ENCODE measurements at regions not wholly inside any gene's neighbourhood (a gene's known extent, or its start where the extent isn't known, plus 50 kb on each side); places are given as distances from the start of the nearest gene placed in this dataset.
"Not testable (repeated sequence)": the region's sequence is repeated elsewhere in the genome, so short reads cannot be mapped to it uniquely, and the experiment has no call there.

DNA sequence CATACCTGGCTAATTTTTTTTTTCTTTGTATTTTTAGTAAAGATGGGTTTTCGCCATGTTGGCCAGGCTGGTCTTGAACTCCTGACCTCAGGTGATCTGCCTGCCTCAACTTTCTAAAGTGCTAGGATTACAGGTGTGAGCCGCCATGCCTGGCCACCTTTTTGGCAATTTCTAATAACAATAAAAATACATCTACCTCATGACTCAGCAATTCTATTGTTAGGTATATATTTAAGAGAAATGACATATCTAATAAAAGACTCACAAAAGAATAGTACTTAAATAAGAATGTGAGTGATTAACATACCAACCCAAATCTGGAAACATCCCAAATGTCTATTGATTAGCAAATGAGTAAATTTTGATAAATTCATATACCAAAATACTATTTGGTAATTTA is 103.6 kb upstream of the PPP1R9A start:
- no peak for DNase-seq (ENCODE audit: extremely low spot score, insufficient read length, low read depth)
- no peak for FAIRE-seq

DNA sequence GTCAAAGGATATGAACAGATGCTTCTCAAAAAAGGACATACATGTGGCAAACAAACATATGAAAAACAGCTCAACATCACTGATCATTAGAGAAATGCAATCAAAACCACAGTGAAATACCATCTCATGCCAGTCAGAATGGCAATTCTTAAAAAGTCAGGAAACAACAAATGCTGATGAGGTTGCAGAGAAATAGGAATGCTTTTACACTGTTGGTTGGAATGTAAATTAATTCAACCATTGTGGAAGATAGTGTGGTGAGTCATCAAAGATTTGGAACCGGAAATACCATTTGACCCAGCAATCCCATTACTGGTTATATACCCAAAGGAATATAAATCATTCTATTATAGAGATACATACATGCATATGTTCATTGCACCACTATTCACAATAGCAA is 98.7 kb upstream of the PPP1R9A start:
- not testable (repeated sequence) for FAIRE-seq

DNA sequence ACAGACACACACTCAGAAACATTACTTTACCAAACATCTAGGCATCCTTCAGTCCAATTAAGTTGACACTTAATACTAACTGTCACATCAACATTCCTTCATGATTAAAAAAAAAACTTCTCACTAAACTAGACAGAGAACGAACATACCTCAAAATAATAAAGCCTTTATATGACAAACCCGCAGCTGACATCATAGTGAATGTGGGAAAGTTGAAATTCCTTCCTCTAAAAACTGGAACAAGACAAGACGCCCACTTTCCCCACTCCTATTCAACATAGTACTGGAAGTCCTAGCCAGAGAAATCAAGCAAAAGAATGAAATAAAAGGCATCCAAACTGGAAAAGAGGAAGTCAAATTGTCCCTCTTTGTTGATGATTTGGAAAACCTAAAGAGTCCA is 96.9 kb upstream of the PPP1R9A start:
- DNase-seq (ENCODE audit: extremely low spot score, insufficient read length, low read depth), result no peak
- FAIRE-seq, result no peak

More for the DNA sequence above, 98.7 kb upstream of the PPP1R9A start:
- DNase-seq (ENCODE audit: extremely low spot score, insufficient read length, low read depth), result not testable (repeated sequence)

DNA sequence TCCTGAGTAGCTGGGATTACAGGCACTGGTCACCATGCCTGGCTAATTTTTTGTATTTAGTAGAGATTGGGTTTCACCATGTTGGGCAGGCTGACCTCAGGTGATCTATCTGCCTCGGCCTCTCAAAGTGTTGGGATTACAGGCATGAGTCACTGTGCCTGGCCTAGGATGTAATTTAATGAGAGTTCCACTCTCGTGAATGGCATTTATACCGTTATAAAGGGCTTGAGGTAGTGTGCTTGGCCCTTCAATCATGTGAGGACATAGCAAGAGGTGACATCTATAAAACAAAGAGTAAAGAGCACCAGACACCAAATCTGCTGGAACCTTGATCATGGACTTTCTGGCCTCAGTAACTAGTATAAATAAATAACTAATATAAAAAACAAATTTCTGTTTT is 93.5 kb upstream of the PPP1R9A start:
- no peak for FAIRE-seq

DNA sequence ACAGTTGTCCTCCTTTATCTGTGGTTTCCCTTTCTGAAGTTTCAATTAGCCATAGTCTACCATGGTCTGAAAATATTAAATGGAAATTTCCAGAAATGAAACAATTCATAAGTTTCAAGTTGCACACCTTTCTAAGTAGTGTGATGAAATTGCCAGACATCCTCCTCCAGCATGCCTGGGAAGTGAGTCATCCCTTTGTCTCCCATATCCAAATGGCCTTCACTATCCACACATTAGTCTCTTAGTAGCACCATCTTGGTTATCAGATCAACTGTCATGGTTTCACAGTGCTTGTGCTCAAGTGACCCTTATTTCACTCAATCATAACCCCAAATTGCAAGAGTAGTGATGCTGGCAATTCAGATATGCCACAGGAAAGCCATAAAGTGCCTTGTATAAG is 83.4 kb upstream of the PPP1R9A start:
- FAIRE-seq (no peak), DNase-seq (ENCODE audit: extremely low spot score, insufficient read length, low read depth) (no peak)

More for the DNA sequence above, 93.5 kb upstream of the PPP1R9A start:
- no peak for DNase-seq (ENCODE audit: extremely low spot score, insufficient read length, low read depth)

DNA sequence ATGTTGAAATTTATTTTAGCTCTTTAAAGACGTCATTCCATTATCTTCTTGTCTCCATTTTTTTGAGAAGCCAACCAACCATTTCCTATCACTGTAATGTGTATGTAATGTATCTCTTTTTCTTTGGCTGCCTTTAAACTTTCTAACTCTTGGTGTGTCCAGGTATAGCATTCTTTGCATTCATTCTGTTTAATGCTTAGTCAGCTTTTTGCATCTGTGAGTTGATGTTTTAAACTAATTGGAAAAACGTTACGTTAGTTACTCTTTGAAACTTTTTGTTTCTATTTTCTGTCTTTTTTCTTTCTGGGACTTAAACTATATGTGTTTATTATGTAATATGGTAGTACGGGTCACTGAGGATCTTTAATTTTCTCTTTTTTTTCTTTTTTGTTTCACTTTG is 77.4 kb upstream of the PPP1R9A start:
- no peak for FAIRE-seq
- no peak for DNase-seq (ENCODE audit: extremely low spot score, insufficient read length, low read depth)

DNA sequence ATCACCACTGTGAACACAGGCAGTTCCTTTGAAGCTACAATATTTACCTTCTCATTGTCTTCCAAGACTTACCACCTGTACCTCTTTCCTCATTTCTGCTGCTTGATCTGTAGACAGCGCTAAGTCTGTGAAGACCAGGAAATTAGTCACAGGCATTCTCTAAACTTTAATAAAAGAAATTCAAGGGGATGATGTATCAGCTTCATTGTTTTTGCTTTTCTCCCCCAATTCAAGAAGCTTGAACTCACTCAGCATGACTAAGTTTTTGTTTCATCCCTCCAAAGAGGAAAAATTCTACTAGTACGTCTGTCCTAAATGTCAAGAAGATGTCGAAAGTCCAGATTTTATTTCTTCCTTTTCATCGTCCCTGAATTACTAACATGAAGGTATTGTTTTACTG is 75.3 kb upstream of the PPP1R9A start:
- DNase-seq (ENCODE audit: extremely low spot score, insufficient read length, low read depth) (no peak), FAIRE-seq (no peak)

DNA sequence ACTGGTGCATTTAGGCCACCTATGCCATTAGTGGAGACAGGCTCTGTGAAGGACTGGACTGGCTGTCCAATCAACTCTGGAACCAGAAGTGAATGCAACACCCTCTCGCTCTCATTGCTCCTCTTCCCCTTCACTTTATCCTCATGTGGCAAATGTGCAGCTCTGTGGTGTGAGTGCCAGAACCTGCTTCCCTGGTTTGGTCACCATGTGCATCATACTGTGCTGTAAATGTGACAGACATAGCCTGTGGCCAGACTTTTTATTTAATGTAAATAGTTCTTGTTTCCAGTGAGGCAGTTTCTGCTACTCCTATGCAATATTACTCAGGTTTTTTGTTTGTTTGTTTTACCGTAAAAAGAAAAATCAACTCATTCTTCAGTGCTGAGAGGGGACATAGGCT is 73.0 kb upstream of the PPP1R9A start:
- FAIRE-seq, result no peak
- no peak for DNase-seq (ENCODE audit: extremely low spot score, insufficient read length, low read depth)

DNA sequence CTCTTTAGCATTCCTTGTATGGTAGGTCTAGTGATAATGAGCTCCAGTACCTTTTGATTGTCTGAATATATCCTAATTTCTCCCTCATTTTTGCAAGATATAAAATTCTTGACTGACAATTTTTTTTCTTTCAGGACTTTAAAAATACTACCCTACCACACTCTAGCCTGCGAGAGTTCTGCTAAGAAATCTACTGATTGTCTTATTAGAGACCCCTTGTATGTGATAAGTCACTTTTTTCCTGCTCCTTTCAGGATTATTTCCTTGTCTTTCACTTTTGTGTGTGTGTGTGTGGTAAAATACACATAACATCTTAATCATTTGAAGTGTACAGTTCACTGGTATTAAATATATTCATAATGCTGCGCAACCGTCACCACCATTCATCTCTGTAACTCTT is 68.7 kb upstream of the PPP1R9A start:
- no peak for DNase-seq (ENCODE audit: extremely low spot score, insufficient read length, low read depth)
- no peak for FAIRE-seq

DNA sequence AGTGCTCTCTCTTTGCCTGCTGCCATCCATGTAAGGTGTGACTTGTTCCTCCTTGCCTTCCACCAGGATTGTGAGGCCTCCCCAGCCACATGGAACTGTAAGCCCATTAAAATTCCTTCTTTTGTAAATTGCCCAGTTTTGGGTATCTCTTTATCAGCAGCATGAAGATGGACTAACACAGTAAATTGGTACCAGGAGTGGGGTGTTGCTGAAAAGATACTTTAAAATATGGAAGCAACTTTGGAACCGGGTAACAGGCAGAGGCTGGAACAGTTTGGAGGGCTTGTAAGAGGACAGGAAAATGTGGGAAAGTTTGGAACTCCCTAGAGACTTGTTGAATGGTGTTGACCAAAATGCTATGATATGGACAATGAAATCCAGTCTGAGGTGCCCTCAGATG is 63.8 kb upstream of the PPP1R9A start:
- no peak for FAIRE-seq
- no peak for DNase-seq (ENCODE audit: extremely low spot score, insufficient read length, low read depth)

DNA sequence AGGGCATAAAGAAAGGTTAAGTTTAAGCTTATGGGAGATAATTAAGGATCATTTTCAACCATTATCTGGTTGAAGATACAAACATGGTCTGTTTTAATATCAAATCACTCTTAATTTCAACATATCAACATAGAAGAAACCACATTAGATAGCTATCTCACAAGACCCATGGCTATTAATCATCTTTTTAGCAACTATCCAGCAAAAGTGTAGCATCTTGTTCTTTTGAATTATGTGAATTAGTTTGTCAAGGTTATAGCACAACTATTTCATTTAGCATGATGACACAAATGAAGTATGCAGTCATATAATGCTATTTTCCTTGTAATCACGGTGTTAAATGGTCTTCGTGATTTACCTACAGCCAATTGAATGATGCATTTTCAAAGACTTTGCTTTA is 58.9 kb upstream of the PPP1R9A start:
- no peak for DNase-seq (ENCODE audit: extremely low spot score, insufficient read length, low read depth)
- FAIRE-seq, result no peak

DNA sequence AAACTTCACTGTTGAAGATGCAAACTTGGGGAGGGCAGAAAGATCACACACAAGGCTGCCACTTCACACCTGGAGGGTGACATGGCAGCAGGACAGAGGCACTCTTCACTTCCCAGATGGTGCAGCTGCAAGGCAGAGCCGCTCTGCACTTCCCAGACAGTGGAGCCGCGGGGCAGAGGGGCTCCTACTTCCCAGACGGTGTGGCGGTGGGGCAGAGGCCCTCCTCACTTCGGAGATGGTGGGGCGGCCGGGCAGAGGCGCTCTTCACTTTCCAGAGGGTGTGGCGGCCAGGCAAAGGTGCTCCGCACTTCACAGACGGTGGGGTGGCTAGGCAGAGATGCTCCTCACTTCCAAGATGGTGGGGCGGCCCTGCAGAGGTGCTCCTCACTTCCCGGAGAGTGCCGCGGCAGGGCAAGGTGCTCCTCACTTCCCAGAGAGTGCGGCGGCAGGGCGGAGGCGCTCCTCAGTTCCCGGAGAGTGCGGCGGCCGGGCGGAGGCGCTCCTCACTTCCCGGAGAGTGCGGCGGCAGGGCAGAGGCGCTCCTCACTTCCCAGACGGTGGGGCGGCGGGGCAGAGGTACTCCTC is 58.3 kb upstream of the PPP1R9A start:
- no peak for FAIRE-seq
- no peak for DNase-seq (ENCODE audit: extremely low spot score, insufficient read length, low read depth)

DNA sequence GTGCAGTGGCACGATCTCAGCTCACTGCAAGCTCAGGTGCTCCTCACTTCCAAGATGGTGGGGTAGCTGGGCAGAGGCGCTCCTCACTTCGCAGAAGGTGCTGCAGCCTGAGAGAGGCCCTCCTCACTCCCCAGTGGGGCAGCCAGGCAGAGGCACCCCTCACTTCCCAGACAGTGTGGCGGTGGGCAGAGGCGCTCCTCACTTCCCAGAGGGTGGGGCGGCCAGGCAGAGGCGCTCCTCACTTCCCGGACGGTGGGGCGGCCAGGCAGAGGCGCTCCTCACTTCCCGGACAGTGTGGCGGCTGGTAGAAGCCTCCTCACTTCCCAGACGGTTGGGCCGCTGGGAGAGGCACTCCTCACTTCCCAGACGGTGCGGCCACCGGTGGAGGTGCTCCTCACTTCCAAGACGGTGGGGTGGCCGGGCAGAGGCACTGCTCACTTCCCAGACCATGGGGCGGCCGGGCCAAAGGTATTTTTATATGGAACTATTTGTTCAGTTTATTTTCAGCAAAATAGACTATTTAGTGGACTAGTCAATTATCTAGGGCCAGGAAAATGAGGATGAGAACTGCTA is 57.7 kb upstream of the PPP1R9A start:
- DNase-seq (ENCODE audit: extremely low spot score, insufficient read length, low read depth) (no peak), FAIRE-seq (no peak)

DNA sequence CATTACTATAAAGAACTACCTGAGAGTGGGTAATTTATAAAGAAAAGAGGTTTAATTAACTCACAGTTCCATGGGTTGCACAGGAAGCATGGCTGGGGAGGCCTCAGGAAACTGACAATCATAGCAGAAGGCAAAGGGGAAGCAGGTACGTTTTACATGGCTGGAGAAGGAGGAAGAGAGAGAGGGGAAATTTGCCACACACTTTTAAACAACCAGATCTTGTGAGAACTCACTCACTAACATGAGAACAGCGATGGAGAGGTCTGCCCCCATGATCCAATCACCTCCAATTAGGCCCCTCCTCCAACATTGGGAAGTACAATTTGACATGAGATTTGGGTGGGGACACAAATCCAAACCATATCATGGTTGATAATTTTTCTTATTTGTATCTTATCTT is 51.8 kb upstream of the PPP1R9A start:
- DNase-seq (ENCODE audit: extremely low spot score, insufficient read length, low read depth) (no peak), FAIRE-seq (no peak)

DNA sequence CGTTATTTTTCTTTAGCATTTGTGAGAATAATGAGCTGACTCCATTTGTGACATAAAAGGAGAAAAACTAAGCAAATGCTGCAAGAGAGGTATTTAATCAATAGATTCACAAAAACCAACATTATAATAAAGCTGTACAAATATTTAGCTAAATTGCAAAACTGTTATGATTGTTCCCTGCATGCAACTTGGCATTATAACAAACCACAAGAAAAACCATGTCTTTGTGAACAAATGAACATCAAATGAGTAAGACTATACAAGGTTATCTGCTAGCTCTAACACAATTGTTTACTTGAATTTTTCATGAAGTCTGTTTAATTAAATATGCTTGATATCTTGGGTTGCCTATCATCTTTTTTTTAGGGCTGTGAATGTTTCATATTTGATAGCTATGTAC is 50.8 kb upstream of the PPP1R9A start:
- FAIRE-seq (no peak), DNase-seq (ENCODE audit: extremely low spot score, insufficient read length, low read depth) (no peak)
